Stimulated activated CD8-positive, alpha-beta memory T cell treated with anti-CD3 and anti-CD28 coated beads, Interleukin-12 subunit alpha, Interleukin-12 subunit beta, amount 100 ng/mL, for 1 hour (primary cell): ENCODE measurements at regions not wholly inside any gene's neighbourhood (a gene's known extent, or its start where the extent isn't known, plus 50 kb on each side); places are given as distances from the start of the nearest gene placed in this dataset.

Experiments used
- DNase-seq: peaks from one replicate; pipeline ENCODE4 v3.0.0-alpha.2; 2020; ENCODE audit warnings: low read depth

DNA sequence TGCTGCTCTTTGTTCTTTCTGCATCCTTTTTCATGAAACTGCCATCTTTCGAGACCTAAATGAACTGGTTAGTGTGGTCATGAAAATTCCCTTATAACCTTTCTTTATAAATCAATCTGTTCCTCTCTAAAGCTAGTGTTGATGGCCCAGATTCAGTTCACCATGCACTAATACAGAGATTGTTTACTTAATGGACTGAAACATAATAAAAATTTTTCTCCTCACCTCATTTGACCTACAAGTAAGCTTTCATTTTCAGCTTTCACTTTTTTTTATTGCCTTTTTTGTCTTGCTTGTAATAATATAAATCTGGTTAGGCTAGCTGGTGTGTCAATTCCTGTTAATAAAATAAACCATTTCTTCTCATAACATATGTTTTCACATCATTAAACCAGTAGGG is 183.8 kb downstream of the CCDC59 start:
- no peak for DNase-seq

DNA sequence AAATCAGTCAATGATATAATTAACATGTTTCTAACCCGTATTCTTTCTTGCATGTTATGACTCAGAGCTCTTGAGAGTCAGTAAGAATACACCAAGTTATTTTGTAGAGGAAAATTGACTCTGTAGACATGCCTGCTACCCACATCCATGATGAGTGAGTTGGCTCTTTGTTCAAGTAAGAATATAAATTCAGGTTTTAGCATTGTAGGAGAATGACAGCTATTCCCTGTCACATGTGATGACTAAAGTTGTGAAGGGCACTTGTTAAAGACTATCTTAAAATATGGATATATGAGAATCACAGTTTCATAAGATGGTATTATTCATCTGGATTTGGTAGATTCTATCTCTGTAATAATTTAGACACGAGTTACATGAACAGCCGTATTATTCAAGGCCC is 209.1 kb downstream of the CCDC59 start:
- no peak for DNase-seq

DNA sequence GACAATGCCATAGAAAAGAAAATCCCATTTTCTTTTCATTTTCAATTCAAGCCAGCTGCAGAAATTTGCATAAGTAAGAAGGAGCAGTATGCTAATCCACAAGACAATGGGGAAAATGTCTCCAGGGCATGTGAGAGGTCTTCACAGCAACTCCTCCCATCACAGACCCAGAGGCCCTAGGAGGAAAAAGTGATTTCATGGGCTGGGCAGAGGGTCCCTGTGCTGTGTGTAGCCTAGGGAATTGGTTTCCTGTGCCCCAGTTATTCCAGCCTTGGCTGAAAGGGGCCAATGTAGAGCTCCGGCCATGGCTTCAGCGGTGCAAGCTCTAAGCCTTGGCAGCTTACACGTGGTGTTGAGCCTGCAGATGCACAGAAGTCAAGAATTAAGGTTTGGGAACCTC is 211.4 kb downstream of the CCDC59 start:
- no peak for DNase-seq

DNA sequence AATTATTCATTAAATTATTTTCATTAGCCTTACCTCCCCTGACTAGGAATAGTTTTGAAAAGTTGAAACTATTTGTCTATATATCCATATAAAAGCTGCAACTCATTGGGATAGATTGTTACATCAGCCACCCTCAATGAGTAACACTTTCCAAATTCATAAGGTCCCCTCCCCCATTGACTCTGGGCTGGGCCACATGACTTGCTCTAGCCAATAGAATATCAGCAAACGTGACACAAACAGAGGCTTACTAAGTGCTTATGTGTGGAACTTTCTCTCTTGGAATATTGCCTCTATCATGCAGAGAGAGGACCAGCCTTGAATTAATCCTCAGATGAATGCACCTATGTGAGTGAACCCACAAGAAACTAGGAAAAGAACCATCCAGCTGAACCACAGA is 213.7 kb downstream of the CCDC59 start:
- no peak for DNase-seq

DNA sequence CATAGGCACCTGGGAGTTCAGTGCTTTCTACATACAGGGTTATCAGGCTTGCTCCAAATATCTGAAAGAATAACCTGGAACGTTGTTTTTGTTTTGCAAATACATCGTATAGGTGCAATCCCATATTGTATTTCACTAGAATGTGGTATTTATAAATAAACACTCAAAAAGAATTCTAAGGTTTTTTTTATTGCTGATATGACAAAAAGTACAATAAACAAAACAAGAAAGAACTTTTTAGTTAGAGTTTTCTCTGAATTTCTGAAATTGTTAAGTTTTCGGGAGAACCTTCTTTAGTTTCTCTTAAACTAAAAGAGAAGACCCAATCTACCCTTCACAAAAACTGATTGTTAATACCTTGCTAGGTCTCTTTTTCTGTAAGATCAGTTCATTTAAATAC is 225.8 kb downstream of the CCDC59 start:
- no peak for DNase-seq

DNA sequence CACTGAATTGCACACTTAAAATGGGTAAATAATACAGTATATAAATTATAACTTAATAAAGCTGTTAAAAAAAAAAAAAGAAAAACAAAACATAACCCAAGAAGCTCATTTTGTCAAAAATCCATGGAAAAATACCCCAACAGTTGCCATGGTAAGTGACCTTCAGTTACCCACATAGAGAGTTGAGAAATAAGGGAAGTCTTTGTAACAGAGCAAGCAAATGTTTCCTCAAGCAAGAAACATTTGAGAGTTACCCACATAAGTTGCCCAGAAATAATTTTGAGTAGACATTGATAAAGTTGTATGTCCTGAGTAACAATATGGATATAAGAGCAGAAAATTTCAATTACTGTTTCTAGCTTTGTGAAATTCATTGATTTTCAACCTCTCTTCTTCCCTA is 227.4 kb downstream of the CCDC59 start:
- no peak for DNase-seq

DNA sequence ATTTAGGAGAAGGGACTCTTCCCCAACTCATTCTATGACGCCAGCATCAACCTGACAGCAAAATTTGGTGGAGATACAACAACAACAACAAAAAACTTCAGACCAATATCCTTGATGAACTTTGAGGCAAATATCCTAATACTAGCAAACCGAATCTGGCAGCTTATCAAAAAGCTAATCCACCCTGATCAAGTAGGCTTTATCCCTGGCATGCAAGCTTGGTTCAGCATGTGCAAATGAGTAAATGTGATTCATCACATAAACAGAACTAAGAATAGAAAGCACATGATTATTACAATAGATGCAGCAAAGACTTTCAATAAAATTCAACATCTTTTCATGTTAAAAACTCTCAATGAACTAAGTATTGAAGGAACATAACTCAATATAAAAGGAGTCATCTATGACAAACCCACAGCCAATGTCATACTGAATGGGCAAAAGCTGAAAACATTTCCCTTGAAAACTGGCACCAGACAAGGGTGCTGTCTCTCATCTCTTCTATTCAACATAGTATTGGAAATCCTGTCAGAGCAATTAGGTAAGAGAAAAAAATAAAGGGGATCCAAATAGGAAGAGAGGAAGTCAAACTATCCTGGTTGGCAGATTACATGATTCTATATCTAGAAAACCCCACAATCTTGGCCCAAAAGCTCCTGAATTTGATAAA is 233.3 kb downstream of the CCDC59 start:
- no peak for DNase-seq

DNA sequence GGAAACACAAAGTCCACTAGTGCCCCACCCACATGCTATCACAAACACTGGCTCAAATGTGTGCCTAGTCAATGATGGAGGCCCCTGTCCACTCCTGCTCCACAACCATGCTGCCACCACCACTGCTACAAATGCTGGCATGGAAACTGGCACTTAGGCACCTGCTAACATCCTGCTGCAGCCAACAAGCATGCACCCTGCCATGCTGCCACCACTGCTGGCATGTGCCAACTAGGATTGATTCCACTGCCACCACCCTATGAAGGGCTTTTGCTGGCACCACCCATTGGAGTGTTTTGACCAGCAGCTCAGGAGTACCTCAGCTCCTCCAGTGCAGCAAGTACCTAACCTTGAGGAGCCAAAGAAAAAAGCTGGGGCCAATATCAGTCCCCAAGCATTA is 236.6 kb downstream of the CCDC59 start:
- DNase-seq: no peak

DNA sequence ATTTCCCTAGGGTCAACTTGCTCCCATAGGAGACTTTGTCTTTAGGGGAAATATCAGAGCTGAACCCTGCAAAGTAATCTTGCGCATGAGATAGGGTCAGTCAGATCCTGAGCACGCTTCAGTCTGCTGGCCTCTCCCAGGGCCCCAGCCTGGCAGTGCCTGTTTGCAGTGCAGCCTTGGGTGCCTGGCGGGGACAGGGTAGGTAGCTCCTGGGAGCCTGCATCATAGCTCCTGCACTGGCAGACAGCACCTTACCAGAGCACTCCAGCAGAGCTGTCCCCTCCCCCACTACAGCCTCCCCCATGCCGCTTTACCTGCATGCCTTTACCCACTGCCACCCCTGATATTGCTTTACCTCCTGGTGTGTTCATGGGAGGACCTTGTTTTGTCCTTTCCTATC is 237.3 kb downstream of the CCDC59 start:
- DNase-seq: no peak

DNA sequence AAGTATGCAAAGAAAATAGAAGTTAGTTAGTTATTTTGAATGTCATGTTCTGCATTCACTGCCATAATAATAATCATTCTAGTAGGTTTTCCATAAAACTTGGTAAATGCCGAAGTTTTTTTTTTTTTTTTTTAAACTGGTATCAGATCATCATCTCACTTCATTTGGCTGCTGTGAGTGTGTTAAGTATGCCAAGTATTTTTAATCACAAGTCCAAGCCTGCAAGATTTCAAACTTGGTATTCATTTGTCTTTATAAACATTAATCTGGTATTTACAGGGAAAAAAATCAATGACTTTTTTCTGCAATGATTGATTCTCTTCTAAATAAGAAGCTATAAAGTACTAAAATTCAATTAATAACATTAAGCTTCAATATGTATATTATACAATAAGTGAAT is 248.9 kb downstream of the CCDC59 start:
- no peak for DNase-seq

DNA sequence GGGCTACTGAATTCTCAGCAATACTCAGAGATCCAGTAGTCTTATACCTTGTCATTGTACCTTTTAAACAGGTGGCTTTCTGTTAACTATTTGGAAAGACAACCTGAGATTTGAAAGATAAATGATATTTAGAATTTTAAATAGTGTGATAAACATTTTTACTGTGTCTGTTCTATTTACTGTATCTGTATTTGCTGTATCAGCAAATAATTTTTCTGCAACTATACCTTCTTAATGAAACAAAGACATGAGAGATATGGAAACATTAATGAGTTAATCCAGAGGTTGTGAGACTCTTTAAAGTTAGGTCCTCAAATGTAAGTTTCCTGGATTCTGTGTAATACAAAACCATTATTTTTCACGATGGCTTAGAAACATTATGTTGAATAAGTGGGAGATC is 249.6 kb downstream of the CCDC59 start:
- DNase-seq: no peak

DNA sequence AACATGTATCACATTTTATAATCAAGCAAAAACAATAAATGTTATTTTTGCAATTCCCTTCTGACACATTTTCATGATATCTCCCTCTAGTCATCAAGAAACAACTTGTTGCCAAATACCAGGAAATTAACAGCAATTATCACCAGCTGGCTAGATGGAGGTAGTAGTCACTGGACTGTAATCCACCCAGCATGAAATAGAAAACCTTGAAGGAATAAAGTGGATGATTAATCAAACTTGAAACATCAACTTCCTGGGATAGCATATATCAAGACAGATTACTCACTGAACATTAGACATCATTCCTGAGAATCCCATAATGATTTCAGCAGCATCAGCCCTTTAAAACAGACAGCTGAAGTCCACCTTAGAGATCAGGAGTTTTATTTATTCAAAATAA is 259.0 kb downstream of the CCDC59 start:
- no peak for DNase-seq

DNA sequence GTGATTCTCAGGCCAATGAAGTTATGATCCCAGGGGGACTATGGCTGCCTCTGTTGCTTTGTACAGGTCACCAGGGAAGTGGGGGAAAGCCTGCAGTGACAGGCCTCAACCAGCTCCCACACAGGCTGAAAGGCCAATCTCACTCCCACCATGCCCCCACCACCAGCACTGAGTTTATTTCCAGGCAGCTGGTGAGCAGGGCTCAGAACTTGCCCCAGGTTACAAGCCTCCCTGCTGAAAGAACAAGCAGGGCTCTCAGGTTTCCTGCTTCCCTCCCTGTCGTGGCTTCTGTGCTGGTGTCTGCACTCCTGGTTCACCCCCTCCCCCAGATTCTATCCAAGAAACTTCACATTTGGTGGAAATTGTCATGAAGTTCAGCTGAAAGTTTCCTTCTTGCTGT is 260.3 kb downstream of the CCDC59 start:
- no peak for DNase-seq

DNA sequence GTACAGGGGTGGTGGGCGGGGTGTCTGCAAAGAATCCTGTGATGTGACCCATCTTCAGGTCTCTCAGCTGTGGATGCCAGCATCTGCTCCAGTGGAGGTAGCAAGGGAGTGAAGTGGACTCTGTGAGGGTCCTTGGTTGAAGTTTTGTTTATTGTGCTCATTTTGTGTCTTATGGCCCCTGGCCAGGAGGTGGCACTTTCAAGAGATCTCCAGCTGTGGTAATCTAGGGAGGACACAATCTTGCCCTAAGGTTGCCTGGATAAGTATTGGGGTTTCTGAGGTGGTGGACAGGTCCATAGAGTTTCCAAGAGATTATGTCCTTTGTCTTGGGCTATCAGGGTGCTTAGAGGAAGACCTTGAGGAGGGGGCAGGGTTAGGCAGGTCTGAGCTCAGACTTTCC is 260.7 kb downstream of the CCDC59 start:
- no peak for DNase-seq

DNA sequence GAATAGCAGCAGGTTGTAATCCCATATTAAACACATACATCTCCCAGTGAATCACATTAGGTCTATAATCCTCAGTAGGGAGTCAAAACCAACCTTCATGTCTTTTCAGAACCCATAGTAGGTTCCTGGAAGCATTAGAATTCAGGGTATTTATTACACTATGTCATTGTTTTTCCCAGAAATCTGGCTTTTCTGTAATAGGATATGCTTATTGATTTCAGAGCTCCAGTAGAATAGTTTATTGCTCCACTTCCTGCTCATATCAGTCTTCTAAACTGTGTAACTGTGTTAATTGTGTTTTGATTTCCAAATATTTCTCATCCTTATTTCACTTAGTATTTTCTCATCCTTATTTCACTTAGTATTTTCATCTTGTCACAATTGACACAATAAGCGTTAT is 268.0 kb downstream of the CCDC59 start:
- no peak for DNase-seq

DNA sequence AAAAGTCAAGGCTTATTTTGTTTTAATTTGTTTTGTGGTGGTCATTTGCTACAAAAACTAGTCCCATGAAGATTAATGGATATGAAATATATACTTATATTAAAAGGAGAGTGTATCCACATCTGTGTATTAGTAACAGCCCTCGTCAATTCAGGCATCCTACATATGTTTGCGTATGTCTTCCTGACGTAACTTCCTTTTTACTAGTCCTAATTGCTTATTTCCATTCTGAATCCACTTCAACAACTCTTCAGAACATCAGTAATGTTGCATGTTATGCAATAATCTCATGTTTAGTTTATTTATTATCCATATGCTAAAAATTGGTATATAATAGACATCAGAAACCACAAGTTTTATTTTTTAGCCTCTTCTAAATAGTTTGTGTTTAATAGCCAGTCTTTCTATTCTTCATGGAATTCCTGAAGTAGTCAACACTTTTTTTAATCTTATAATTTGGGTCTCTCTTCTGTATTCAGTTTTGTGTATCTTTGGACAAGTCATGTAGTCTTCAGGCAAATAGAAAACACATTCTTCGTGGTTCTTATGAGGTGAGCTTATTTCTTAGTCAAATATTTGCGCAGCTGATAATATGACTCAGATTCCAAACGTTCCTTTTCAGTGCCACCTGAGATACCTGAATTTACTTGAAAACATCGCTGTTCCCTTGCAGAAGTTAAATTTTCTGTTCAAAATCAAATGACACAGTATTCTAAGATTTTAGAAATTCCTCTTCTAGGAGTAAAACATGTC is 268.6 kb downstream of the CCDC59 start:
- no peak for DNase-seq

DNA sequence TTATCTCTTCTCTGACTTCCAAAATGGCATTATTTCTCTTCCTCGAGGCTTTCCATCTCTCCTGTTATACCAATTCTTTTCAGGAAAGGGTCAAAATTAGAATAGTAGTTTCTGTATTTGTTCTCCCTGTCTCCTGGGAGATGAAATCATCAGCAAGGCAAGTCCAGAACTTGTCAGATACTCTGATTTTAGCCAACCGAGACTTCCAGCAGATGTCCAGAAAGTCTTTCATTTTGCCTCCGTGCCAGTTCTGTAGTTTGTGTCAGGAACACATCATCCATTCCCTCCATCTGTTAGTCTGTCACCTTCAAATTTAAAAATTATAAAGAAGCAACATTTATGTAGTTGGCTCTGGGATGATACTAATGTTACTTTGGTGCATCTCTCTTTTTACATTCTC is 275.7 kb downstream of the CCDC59 start:
- DNase-seq: no peak

DNA sequence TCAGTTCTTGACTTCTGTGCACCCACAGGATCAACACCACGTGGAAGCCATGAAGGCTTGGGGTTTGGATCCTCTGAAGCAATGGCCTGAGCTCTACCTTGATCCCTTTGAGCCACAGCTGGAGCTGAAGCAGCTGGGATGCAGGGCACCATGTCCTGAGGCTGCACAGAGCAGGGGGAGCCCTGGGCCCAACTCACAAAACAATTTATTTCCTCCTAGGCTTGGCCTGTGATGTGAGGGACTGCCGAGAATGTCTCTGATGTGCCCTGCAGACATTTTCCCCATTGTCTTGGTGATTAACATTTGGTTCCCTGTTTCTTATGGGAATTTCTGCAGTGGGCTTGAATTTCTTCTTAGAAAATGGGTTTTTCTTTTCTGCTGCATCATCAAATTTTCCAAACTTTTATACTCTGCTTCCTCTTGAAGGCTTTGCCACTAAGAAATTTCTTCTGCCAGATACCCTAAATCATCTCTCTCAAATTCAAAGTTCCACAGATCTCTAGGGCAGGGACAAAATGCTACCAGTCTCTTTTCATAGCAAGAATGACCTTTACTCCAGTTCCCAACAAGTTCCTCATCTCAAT is 288.2 kb downstream of the CCDC59 start:
- no peak for DNase-seq

DNA sequence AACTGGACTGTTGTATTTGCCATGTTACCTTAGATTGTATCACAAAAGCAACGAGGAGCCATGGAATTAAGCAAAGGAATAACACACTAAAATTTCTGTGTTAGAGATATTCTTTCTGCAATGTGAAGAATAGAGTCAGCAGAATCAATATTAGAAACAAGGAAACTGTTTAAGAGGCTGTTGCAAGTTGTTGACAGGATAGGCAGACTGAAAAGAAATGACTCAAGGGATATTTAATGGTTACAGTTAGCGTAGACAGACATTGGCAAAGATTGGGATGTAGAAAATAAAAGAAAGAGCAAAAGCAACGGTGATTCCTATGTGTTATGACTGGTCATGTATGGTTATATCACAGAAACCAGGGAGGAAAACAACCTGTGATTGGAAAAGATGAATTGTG is 299.0 kb upstream of the PPFIA2 start:
- DNase-seq: no peak

DNA sequence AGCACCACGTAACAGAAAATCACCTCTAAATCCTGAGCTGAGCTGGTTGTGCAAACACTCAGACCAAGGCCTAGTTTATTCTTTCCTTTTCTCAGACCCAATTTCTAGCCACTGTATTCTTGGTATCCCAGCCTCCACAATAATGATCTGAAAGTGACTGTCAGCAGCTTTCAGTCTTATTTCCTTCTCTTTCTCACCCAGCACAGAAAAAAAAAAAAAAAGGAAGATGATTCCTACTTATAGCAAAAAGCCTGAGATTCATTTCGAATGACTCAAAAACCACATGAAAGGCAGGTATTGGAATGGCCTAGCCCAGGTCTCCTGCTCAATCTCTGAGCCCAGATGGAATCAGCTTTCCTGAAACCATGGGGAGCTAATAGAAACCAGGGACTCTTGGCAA is 298.6 kb upstream of the PPFIA2 start:
- DNase-seq: no peak

DNA sequence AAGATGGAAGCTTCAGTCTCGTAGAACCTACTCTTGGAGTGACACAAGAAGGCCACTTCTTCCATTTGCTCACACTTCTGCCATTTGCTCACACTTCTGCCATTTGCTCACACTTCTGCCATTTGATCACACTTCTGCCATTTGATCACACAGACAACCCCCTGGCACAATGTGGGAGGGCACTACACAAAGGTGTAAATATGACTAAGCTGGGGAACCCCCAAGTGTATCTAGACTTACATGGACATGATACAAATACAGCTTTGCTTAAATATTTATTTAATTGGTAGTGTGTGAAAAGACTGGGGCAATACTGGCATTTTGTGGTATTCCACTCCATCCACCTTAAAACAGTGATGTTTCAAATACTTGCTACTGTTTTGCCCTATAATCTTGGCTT is 296.2 kb upstream of the PPFIA2 start:
- DNase-seq: no peak

DNA sequence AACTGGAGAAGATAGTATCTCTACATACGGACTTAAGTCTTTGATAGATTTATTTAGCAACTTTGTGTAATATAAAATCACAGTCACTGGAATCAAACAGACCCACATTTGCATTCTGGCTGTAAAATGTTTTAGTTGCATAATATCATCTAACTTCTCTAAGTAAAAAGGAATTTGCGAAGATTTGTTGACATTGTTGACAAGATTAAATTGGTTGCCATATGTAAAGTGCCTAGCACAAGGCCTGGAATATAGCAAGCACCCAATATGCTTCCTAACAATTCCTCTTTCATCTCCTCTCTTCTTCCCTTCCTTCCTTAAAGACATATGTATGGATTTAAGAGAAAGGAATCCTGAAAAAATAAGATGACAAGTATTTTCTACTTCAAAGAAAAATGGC is 295.4 kb upstream of the PPFIA2 start:
- no peak for DNase-seq

DNA sequence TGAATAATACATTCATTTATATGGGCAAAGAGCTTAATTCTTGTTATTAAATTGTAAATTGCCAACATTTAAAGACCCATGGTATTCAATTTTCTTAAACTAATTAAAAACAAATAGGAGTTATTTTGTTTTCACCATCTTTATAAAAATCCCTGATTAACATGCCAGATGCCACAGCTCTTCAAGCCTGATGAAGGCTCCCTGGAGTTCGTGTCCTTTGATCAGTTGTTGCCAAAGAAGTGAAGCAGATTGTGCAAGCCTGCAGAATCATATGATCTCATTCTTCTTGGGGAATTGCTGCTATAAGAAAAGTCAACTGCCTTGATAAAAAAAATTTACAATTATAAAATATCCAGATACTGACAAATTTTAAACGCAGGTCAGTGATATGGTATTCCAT is 288.3 kb upstream of the PPFIA2 start:
- no peak for DNase-seq
